Smooth muscle cell (in vitro differentiated cells): ENCODE measurements at regions not wholly inside any gene's neighbourhood (a gene's known extent, or its start where the extent isn't known, plus 50 kb on each side); places are given as distances from the start of the nearest gene placed in this dataset.

Experiments
- DNase-seq: peaks from one replicate; lab custom pipeline; 2025; ENCODE audit not compliant: unreplicated experiment; lab: John Stamatoyannopoulos, UW
- H2AFZ ChIP-seq: fragments of 200-600 bp; sonication (generic); 2 replicates; pipeline ENCODE4 v1.6.0; 2016; ENCODE audit warnings: antibody characterized with exemption, low read depth, mild to moderate bottlenecking
- H3F3A ChIP-seq: fragments of 200-600 bp; sonication (generic); 2 replicates; pipeline ENCODE4 v1.6.0; 2017; ENCODE audit warnings: antibody characterized with exemption, low read depth
- H3K27ac ChIP-seq: fragments of 200-600 bp; sonication (generic); 2 replicates; pipeline ENCODE4 v1.5.1; 2016; ENCODE audit warnings: low read depth, mild to moderate bottlenecking
- H3K27me3 ChIP-seq: fragments of 200-600 bp; sonication (generic); 2 replicates; pipeline ENCODE4 v1.6.1; 2016; ENCODE audit warnings: low read depth, mild to moderate bottlenecking
- H3K36me3 ChIP-seq: fragments of 200-600 bp; sonication (generic); 2 replicates; pipeline ENCODE4 v1.5.1; 2016; ENCODE audit warnings: low read depth
- H3K4me1 ChIP-seq: fragments of 200-600 bp; sonication (generic); 2 replicates; pipeline ENCODE4 v1.5.1; 2016; ENCODE audit warnings: low read depth
- H3K4me2 ChIP-seq: fragments of 200-600 bp; sonication (generic); 2 replicates; pipeline ENCODE4 v1.6.0; 2016; ENCODE audit warnings: mild to moderate bottlenecking
- H3K4me3 ChIP-seq: fragments of 200-600 bp; sonication (generic); 2 replicates; pipeline ENCODE4 v1.5.1; 2016; ENCODE audit warnings: mild to moderate bottlenecking
- H3K79me2 ChIP-seq: fragments of 200-600 bp; sonication (generic); 2 replicates; pipeline ENCODE4 v1.6.0; 2016; ENCODE audit warnings: low read depth, mild to moderate bottlenecking
- H3K9ac ChIP-seq: fragments of 200-600 bp; sonication (generic); 2 replicates; pipeline ENCODE4 v1.6.0; 2016; ENCODE audit warnings: low read depth
- H3K9me3 ChIP-seq: fragments of 200-600 bp; sonication (generic); replicated peaks from 2 replicates; pipeline ENCODE4 v1.5.1; 2016; ENCODE audit warnings: low read depth
- H4K20me1 ChIP-seq: fragments of 200-600 bp; sonication (generic); 2 replicates; pipeline ENCODE4 v1.6.0; 2016; ENCODE audit warnings: low read depth
- CTCF ChIP-seq: fragments of 200-600 bp; sonication (generic); IDR thresholded peaks from 2 replicates; pipeline ENCODE4 v1.5.1; 2017; ENCODE audit warnings: borderline replicate concordance, mild to moderate bottlenecking, antibody characterized with exemption; ENCODE audit not compliant: insufficient read depth, poor library complexity, severe bottlenecking
- WGBS: methylation state at CpG from one replicate; pipeline ENCODE4 v1.1.7; 2016; ENCODE audit warnings: low lambda C conversion rate; 5-methylcytosine and 5-hydroxymethylcytosine counted together

- Histone ChIP-seq H3K4me2 (no peak overlapping the region), H3K9me3 (no peaks in the 10 kb centered on the region), H3K36me3 (no peaks in the 10 kb centered on the region), H3K4me3 (no peak overlapping the region), H3K4me1 (no peaks in the 10 kb centered on the region), H3K27ac (no peak overlapping the region), H3K9ac (no peak overlapping the region), H4K20me1 (no peaks in the 10 kb centered on the region), H2AFZ (no peak overlapping the region), H3F3A (no peaks in the 10 kb centered on the region), H3K79me2 (no peaks in the 10 kb centered on the region), H3K27me3 (no peaks in the 10 kb centered on the region)
- 98% methylated on average over 3 of the region's 3 CpGs for WGBS
- no peak for TF ChIP-seq CTCF
- no peak for DNase-seq
Measured at GRCh38 chr13:44785401-44785800, 203.9 kb downstream of the NUFIP1 start.

- DNase-seq = no peak
- Histone ChIP-seq H3K9ac (no peak overlapping the region), H2AFZ (no peak overlapping the region), H3K9me3 (no peaks in the 10 kb centered on the region), H3K4me1 (no peaks in the 10 kb centered on the region), H3K27ac (no peak overlapping the region), H3K4me2 (no peak overlapping the region), H3K79me2 (no peaks in the 10 kb centered on the region), H4K20me1 (no peaks in the 10 kb centered on the region), H3K4me3 (no peak overlapping the region), H3K36me3 (no peaks in the 10 kb centered on the region), H3F3A (no peaks in the 10 kb centered on the region), H3K27me3 (no peaks in the 10 kb centered on the region)
- WGBS = 91% methylated on average over 2 of the region's 2 CpGs
- TF ChIP-seq CTCF = no peak
Measured at GRCh38 chr13:44784708-44785080, 204.6 kb downstream of the NUFIP1 start.

GRCh38 chr13:44783994-44784707 is 205.1 kb downstream of the NUFIP1 start:
- no peak for TF ChIP-seq CTCF
- Histone ChIP-seq H3K27me3 (no peaks in the 10 kb centered on the region), H3K36me3 (no peaks in the 10 kb centered on the region), H4K20me1 (no peaks in the 10 kb centered on the region), H3F3A (no peaks in the 10 kb centered on the region), H3K4me3 (no peak overlapping the region), H2AFZ (no peak overlapping the region), H3K4me1 (no peaks in the 10 kb centered on the region), H3K9me3 (no peaks in the 10 kb centered on the region), H3K79me2 (no peaks in the 10 kb centered on the region), H3K9ac (no peak overlapping the region), H3K4me2 (no peak overlapping the region), H3K27ac (no peak overlapping the region)
- 91% methylated on average over 4 of the region's 4 CpGs for WGBS
- DNase-seq = no peak

- no peaks in the 10 kb centered on the region for H3K4me1 ChIP-seq
- no peak for TF ChIP-seq CTCF
- no peak overlapping the region for H3K4me3 ChIP-seq
- H2AFZ ChIP-seq = no peak overlapping the region
- no peaks in the 10 kb centered on the region for H3K9me3 ChIP-seq
- H3K79me2 ChIP-seq = no peaks in the 10 kb centered on the region
- H3K36me3 ChIP-seq = no peaks in the 10 kb centered on the region
- no peak overlapping the region for H3K4me2 ChIP-seq
- no peaks in the 10 kb centered on the region for H4K20me1 ChIP-seq
- DNase-seq = no peak
- no peaks in the 10 kb centered on the region for H3K27me3 ChIP-seq
- H3F3A ChIP-seq = no peaks in the 10 kb centered on the region
- WGBS = 92% methylated on average over 10 of the region's 10 CpGs
- H3K9ac ChIP-seq = no peak overlapping the region
- H3K27ac ChIP-seq = no peak overlapping the region
Measured at GRCh38 chr13:44780591-44781280, 204.6 kb upstream of the TSC22D1 start.
